ENCODE measurements at regions not wholly inside any gene's neighbourhood (a gene's known extent, or its start where the extent isn't known, plus 50 kb on each side); places are given as distances from the start of the nearest gene placed in this dataset.

GRCh38 chr12:127231371-127231770 is 1035.6 kb upstream of the TMEM132C start:
- no peak for TF ChIP-seq CTCF (IDR thresholded peaks at IDR 0.05)
- TF ChIP-seq POLR2A (IDR thresholded peaks at IDR 0.05) = no peak
